B cell (primary cell): ENCODE measurements at regions not wholly inside any gene's neighbourhood (a gene's known extent, or its start where the extent isn't known, plus 50 kb on each side); places are given as distances from the start of the nearest gene placed in this dataset.

Experiments used
- ATAC-seq: fragments of 200-7000 bp; cut with Tn5 transposase; one replicate; pipeline ENCODE4 v1.10.0; 2021; ENCODE audit warnings: low read depth, mild to moderate bottlenecking, moderate number of reproducible peaks, moderate library complexity
- CTCF ChIA-PET: fragments of 350-600 bp; sonication (Branson Sonifier 250); formaldehyde crosslinking; loops from one replicate; lab custom pipeline; 2021; ENCODE audit warnings: antibody characterized with exemption, inconsistent platforms; lab: Charles Lee
- POLR2A ChIA-PET: fragments of 350-600 bp; sonication (Branson Sonifier 250); formaldehyde crosslinking; loops from one replicate; lab custom pipeline; 2021; ENCODE audit warnings: antibody characterized with exemption; lab: Charles Lee
- DNase-seq: peaks from one replicate; pipeline ENCODE4 v3.0.0; 2013
- H2AFZ ChIP-seq: 2 replicates; pipeline ENCODE4 v1.6.1; 2012; ENCODE audit warnings: mild to moderate bottlenecking, low read depth, low read length; ENCODE audit not compliant: insufficient read depth, poor library complexity, severe bottlenecking
- H3K27ac ChIP-seq, 2 donors: 1 replicate in 1 of 2; 2 replicates in 1 of 2; pipeline ENCODE4 v1.5.1; 2012 to 2013; ENCODE audit warnings: low read length in 2 of 2, mild to moderate bottlenecking in 2 of 2, moderate library complexity in 1 of 2
- H3K27me3 ChIP-seq, 4 experiments: fragments of 200-600 bp in 1 of 4; sonication (generic) in 1 of 4; replicated peaks in 1 of 4; 1 replicate in 2 of 4; 2 replicates in 2 of 4; pipeline versions ENCODE4 v1.6.1 to v1.7.0; 2013 to 2016; ENCODE audit warnings: low read length in 3 of 4, mild to moderate bottlenecking in 2 of 4, mixed read lengths in 1 of 4, moderate library complexity in 1 of 4; ENCODE audit not compliant: insufficient read depth in 4 of 4, control insufficient read depth in 3 of 4; ENCODE audit errors: control extremely low read depth in 1 of 4
- H3K36me3 ChIP-seq, 2 experiments: replicated peaks in 1 of 2; 1 replicate in 1 of 2; 2 replicates in 1 of 2; pipeline versions ENCODE4 v1.6.1 to v1.7.1; 2013; ENCODE audit warnings: low read length in 1 of 2; ENCODE audit not compliant: insufficient read depth in 2 of 2, control insufficient read depth in 1 of 2; ENCODE audit errors: control extremely low read depth in 1 of 2, extremely low read depth in 1 of 2
- H3K4me1 ChIP-seq, 2 donors: fragments of 200-600 bp in 1 of 2; sonication (generic) in 1 of 2; 1 replicate in 1 of 2; 2 replicates in 1 of 2; pipeline versions ENCODE4 v1.5.1 to v1.6.1; 2013 to 2017; ENCODE audit warnings: low read length in 2 of 2; ENCODE audit not compliant: control insufficient read depth in 2 of 2, insufficient read depth in 2 of 2
- H3K4me2 ChIP-seq: replicated peaks from 2 replicates; pipeline ENCODE3; 2012; ENCODE audit warnings: mild to moderate bottlenecking, low read depth, low read length; ENCODE audit not compliant: poor library complexity, severe bottlenecking
- H3K4me3 ChIP-seq, 5 experiments: fragments of 200-600 bp in 1 of 5; sonication (generic) in 1 of 5; 1 replicate in 3 of 5; 2 replicates in 2 of 5; pipeline versions ENCODE4 v1.5.1 to v1.7.0; 2011 to 2016; ENCODE audit warnings: low read length in 4 of 5, mild to moderate bottlenecking in 4 of 5, low read depth in 2 of 5, control low read depth in 1 of 5, moderate library complexity in 1 of 5; ENCODE audit not compliant: insufficient read depth in 1 of 5; ENCODE audit errors: control extremely low read depth in 1 of 5, extremely low read depth in 1 of 5
- H3K79me2 ChIP-seq: fragments of 200-600 bp; sonication (generic); one replicate; pipeline ENCODE4 v1.6.0; 2016; ENCODE audit warnings: low read length; ENCODE audit not compliant: control insufficient read depth, insufficient read depth
- H3K9ac ChIP-seq: fragments of 200-600 bp; sonication (generic); 2 replicates; pipeline ENCODE4 v1.6.1; 2017; ENCODE audit warnings: mild to moderate bottlenecking, low read length, moderate library complexity
- H3K9me3 ChIP-seq, 3 donors: one replicate each; pipeline versions ENCODE4 v1.6.1 to v1.7.1; 2013; ENCODE audit warnings: low read length in 2 of 3; ENCODE audit not compliant: control insufficient read depth in 2 of 3, insufficient read depth in 1 of 3; ENCODE audit errors: control extremely low read depth in 1 of 3
- H4K20me1 ChIP-seq: 2 replicates; pipeline ENCODE4 v1.6.0; 2012; ENCODE audit warnings: mild to moderate bottlenecking, low read length; ENCODE audit not compliant: insufficient read depth, control insufficient read depth, poor library complexity, severe bottlenecking
- H3K27ac Mint-ChIP-seq: one replicate; pipeline ENCODE4 v1.8.0; 2021; ENCODE audit warnings: mixed read lengths
- H3K27me3 Mint-ChIP-seq: one replicate; pipeline ENCODE4 v1.8.0; 2021; ENCODE audit warnings: mixed read lengths
- H3K4me1 Mint-ChIP-seq: one replicate; pipeline ENCODE4 v1.8.0; 2021; ENCODE audit warnings: mixed read lengths
- H3K4me3 Mint-ChIP-seq: one replicate; pipeline ENCODE4 v1.8.0; 2021; ENCODE audit warnings: mixed read lengths
- H3K9me3 Mint-ChIP-seq: one replicate; pipeline ENCODE4 v1.8.0; 2022; ENCODE audit warnings: mixed read lengths; ENCODE audit not compliant: insufficient read depth
- EZH2 ChIP-seq: IDR thresholded peaks from 2 replicates; pipeline ENCODE4 v1.6.1; 2012; ENCODE audit warnings: borderline replicate concordance, low read depth, mild to moderate bottlenecking, moderate library complexity, low read length; ENCODE audit not compliant: insufficient read depth, poor library complexity, severe bottlenecking
- intact Hi-C: fragments of 100-400 bp; cut with micrococcal nuclease; formaldehyde crosslinking; loops from one replicate; pipeline ENCODE4 v1.10.0; 2022
- TF ChIP-seq, protein P1 (sequence below): fragments of 200-600 bp; IDR thresholded peaks from one replicate; pipeline ENCODE4 v1.8.0; 2022; ENCODE audit warnings: antibody characterized with exemption, mild to moderate bottlenecking

DNA sequence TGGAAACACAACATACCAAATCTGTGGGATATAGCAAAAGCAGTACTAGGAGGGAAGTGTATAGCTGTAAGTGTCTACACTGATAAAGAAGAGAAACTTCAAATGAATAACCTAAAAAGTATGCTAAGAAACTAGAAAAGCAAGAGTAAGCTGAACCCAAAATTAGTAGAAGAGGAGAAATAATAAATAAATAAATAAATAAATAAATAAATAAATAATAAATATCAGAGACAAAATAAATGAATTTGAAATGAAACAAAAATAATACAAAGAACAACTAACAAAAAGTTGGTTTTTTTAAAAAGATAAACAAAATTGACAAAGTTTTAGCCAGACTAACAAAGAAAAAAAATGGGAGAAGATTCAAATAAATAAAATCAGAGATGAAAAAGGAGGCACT is 72.7 kb upstream of the TSPAN8 start:
- no peak overlapping the region for H3K4me3 ChIP-seq
- POLR2A ChIA-PET, result no interaction called here
- CTCF ChIA-PET, result no interaction called here
- no peaks in the 10 kb centered on the region for H3K27me3 ChIP-seq
- intact Hi-C loops, result no loop called here
- H3K79me2 ChIP-seq, result no peaks in the 10 kb centered on the region
- no peak overlapping the region for H3K4me2 ChIP-seq
- no peak overlapping the region for H3K27ac Mint-ChIP-seq
- ATAC-seq, result no peak
- DNase-seq, result no peak
- H3K9me3 ChIP-seq, result no peaks in the 10 kb centered on the region
- TF ChIP-seq, protein P1, sequence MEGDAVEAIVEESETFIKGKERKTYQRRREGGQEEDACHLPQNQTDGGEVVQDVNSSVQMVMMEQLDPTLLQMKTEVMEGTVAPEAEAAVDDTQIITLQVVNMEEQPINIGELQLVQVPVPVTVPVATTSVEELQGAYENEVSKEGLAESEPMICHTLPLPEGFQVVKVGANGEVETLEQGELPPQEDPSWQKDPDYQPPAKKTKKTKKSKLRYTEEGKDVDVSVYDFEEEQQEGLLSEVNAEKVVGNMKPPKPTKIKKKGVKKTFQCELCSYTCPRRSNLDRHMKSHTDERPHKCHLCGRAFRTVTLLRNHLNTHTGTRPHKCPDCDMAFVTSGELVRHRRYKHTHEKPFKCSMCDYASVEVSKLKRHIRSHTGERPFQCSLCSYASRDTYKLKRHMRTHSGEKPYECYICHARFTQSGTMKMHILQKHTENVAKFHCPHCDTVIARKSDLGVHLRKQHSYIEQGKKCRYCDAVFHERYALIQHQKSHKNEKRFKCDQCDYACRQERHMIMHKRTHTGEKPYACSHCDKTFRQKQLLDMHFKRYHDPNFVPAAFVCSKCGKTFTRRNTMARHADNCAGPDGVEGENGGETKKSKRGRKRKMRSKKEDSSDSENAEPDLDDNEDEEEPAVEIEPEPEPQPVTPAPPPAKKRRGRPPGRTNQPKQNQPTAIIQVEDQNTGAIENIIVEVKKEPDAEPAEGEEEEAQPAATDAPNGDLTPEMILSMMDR, result no peak
- TF ChIP-seq EZH2, result no peak
- no peaks in the 10 kb centered on the region for H3K4me1 Mint-ChIP-seq
- H3K27me3 Mint-ChIP-seq, result no peaks in the 10 kb centered on the region
- no peak overlapping the region for H3K27ac ChIP-seq
- H3K4me3 Mint-ChIP-seq, result no peak overlapping the region
- H3K36me3 ChIP-seq, result no peaks in the 10 kb centered on the region
- H3K4me1 ChIP-seq, result no peaks in the 10 kb centered on the region
- H3K9ac ChIP-seq, result no peak overlapping the region
- no peaks in the 10 kb centered on the region for H4K20me1 ChIP-seq
- no peak overlapping the region for H2AFZ ChIP-seq
- no peaks in the 10 kb centered on the region for H3K9me3 Mint-ChIP-seq

DNA sequence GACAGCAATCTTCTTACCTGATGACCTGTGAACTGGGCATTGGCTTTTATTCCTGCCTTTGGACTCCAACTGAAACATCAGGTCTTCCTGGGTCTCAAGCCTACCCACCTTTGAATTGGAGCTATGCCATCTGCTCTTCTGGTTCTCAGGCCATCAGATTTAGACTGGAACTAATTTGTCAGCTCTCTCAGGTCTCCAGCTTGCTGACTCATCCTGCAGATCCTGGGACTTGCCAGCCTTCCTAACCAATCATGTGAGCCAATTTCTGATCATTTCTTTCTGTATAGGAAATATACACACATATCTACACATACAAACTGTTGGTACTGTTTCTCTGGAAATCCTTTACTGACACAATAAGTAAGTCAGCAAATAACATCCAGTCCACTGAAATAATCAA is 65.3 kb upstream of the TSPAN8 start:
- H3K27me3 Mint-ChIP-seq, result peaks cover 6% of the 10 kb centered on the region
- H3K27ac Mint-ChIP-seq, result no peak overlapping the region
- no peak overlapping the region for H3K4me2 ChIP-seq
- CTCF ChIA-PET, result no interaction called here
- no peaks in the 10 kb centered on the region for H3K36me3 ChIP-seq
- H3K4me3 Mint-ChIP-seq, result no peak overlapping the region
- H3K4me1 ChIP-seq, result no peaks in the 10 kb centered on the region
- no peak overlapping the region for H3K27ac ChIP-seq
- H4K20me1 ChIP-seq, result no peaks in the 10 kb centered on the region
- no peaks in the 10 kb centered on the region for H3K9me3 Mint-ChIP-seq
- TF ChIP-seq, protein P1, result no peak
- no peak for TF ChIP-seq EZH2
- DNase-seq (no peak), ATAC-seq (no peak)
- no peak overlapping the region for H3K9ac ChIP-seq
- POLR2A ChIA-PET, result no interaction called here
- no peaks in the 10 kb centered on the region for H3K4me1 Mint-ChIP-seq
- H2AFZ ChIP-seq, result no peak overlapping the region
- H3K27me3 ChIP-seq, result no peaks in the 10 kb centered on the region
- H3K9me3 ChIP-seq, result no peaks in the 10 kb centered on the region
- intact Hi-C loops, result no loop called here
- H3K4me3 ChIP-seq, result no peak overlapping the region
- no peaks in the 10 kb centered on the region for H3K79me2 ChIP-seq
